Endothelial cell of umbilical vein (primary cell): ENCODE measurements at regions not wholly inside any gene's neighbourhood (a gene's known extent, or its start where the extent isn't known, plus 50 kb on each side); places are given as distances from the start of the nearest gene placed in this dataset.

Source experiments
- BruUV-seq: library from RNA; stranded (reverse); fragments of 400-500 nt; replicated peaks from 2 replicates; lab custom pipeline; 2021; lab: Mats Ljungman, UMichigan
- CTCF ChIA-PET: fragments of 300-600, 350-600 bp; sonication (Branson Sonifier 250); formaldehyde crosslinking; loops from one replicate; lab custom pipeline; 2021; ENCODE audit warnings: antibody characterized with exemption, inconsistent platforms; lab: Charles Lee
- POLR2A ChIA-PET: fragments of 300-600, 350-600 bp; sonication (Branson Sonifier 250); formaldehyde crosslinking; loops from one replicate; lab custom pipeline; 2021; ENCODE audit warnings: antibody characterized with exemption, inconsistent platforms; lab: Charles Lee
- DNase-seq: peaks from one replicate; pipeline ENCODE4 v3.0.0-alpha.2; 2011; ENCODE audit warnings: low read depth, low spot score
- FAIRE-seq: peaks from 2 replicates; lab custom pipeline; 2011; peaks lifted over from hg19 to GRCh38; lab: Jason Lieb, UNC
- H2AFZ ChIP-seq: 2 replicates; pipeline ENCODE4 v1.6.0; 2012; ENCODE audit warnings: low read depth, low read length, control low read depth, inconsistent platforms
- H3K27ac ChIP-seq: 2 replicates; pipeline ENCODE4 v1.5.1; 2011; ENCODE audit warnings: low read depth, mild to moderate bottlenecking, control low read depth, low read length, moderate library complexity; ENCODE audit not compliant: insufficient read depth
- H3K27me3 ChIP-seq, 2 experiments: 2 replicates each; pipeline versions ENCODE4 v1.6.0 to v1.6.1; 2011; ENCODE audit warnings: low read length in 2 of 2, mixed read lengths in 1 of 2; ENCODE audit not compliant: control insufficient read depth in 2 of 2, insufficient read depth in 2 of 2
- H3K36me3 ChIP-seq, 2 experiments: 2 replicates in 1 of 2; 3 replicates in 1 of 2; pipeline ENCODE4 v1.5.1; 2011; ENCODE audit warnings: low read length in 2 of 2, mild to moderate bottlenecking in 1 of 2, moderate library complexity in 1 of 2; ENCODE audit not compliant: control insufficient read depth in 2 of 2, insufficient read depth in 2 of 2; ENCODE audit errors: extremely low read depth in 1 of 2
- H3K4me1 ChIP-seq: 3 replicates; pipeline ENCODE4 v1.5.1; 2011; ENCODE audit warnings: mild to moderate bottlenecking, low read length; ENCODE audit not compliant: control insufficient read depth, insufficient read depth; ENCODE audit errors: extremely low read depth
- H3K4me2 ChIP-seq: 2 replicates; pipeline ENCODE4 v1.6.1; 2011; ENCODE audit warnings: low read length, control low read depth, mixed read lengths; ENCODE audit not compliant: insufficient read depth
- H3K4me3 ChIP-seq, 3 experiments: fragments of 200-600 bp in 1 of 3; sonication (generic), shearing (Covaris generic) in 1 of 3; replicated peaks in 1 of 3; 2 replicates each; pipeline ENCODE4 v1.5.1; 2011 to 2016; ENCODE audit warnings: control low read depth in 3 of 3, low read length in 3 of 3, mild to moderate bottlenecking in 2 of 3, inconsistent platforms in 1 of 3, low read depth in 1 of 3, moderate library complexity in 1 of 3; ENCODE audit not compliant: insufficient read depth in 1 of 3
- H3K79me2 ChIP-seq: 2 replicates; pipeline ENCODE4 v1.6.0; 2012; ENCODE audit warnings: low read length, inconsistent platforms; ENCODE audit not compliant: control insufficient read depth, insufficient read depth
- H3K9ac ChIP-seq: replicated peaks from 2 replicates; pipeline ENCODE3; 2011; ENCODE audit warnings: low read length, control low read depth; ENCODE audit not compliant: insufficient read depth; ENCODE audit errors: extremely low read depth
- H3K9me1 ChIP-seq: replicated peaks from 3 replicates; pipeline ENCODE4 v1.6.0; 2011; ENCODE audit warnings: mild to moderate bottlenecking, low read length; ENCODE audit not compliant: control insufficient read depth, insufficient read depth; ENCODE audit errors: extremely low read depth
- H3K9me3 ChIP-seq: replicated peaks from 2 replicates; pipeline ENCODE4 v1.5.1; 2012; ENCODE audit warnings: low read length, inconsistent platforms; ENCODE audit not compliant: control insufficient read depth, insufficient read depth
- H4K20me1 ChIP-seq: replicated peaks from 2 replicates; pipeline ENCODE3; 2011; ENCODE audit warnings: mild to moderate bottlenecking, low read length; ENCODE audit not compliant: control insufficient read depth, insufficient read depth; ENCODE audit errors: extremely low read depth
- FOS ChIP-seq: IDR thresholded peaks from 2 replicates; pipeline ENCODE4 v1.6.1; 2011; ENCODE audit warnings: mild to moderate bottlenecking, low read length, moderate library complexity, borderline replicate concordance; ENCODE audit not compliant: insufficient read depth
- GATA2 ChIP-seq: IDR thresholded peaks from 2 replicates; pipeline ENCODE4 v1.7.0; 2011; ENCODE audit warnings: low read depth, mild to moderate bottlenecking, moderate library complexity, mixed read lengths, low read length; ENCODE audit not compliant: insufficient read length, insufficient read depth
- JUN ChIP-seq: IDR thresholded peaks from 2 replicates; pipeline ENCODE4 v1.6.1; 2011; ENCODE audit warnings: borderline replicate concordance, low read depth; ENCODE audit not compliant: insufficient read length, insufficient read depth
- MYC ChIP-seq: IDR thresholded peaks from one replicate; pipeline ENCODE4 v1.6.1; 2011; ENCODE audit warnings: mild to moderate bottlenecking, low read depth, low read length
- POLR2A ChIP-seq: IDR thresholded peaks from 2 replicates; pipeline ENCODE4 v1.6.1; 2012; ENCODE audit warnings: low read depth, mild to moderate bottlenecking, control low read depth, low read length
- POLR2AphosphoS5 ChIP-seq: IDR thresholded peaks from 2 replicates; pipeline ENCODE4 v1.6.1; 2012; ENCODE audit warnings: low read depth, mild to moderate bottlenecking, control low read depth, low read length, moderate library complexity; ENCODE audit not compliant: insufficient read depth
- dilution Hi-C: fragments of 300-500 bp; cut with MboI; formaldehyde crosslinking; loops from one replicate; pipeline ENCODE4 v1.15.0; 2019; ENCODE audit warnings: low sequenced_read_pairs; ENCODE audit not compliant: extremely low pct_ligation_motif_present
- intact Hi-C: fragments of 100-400 bp; cut with micrococcal nuclease; formaldehyde crosslinking; loops from one replicate; pipeline ENCODE4 v1.10.0; 2022
- TF ChIP-seq, protein P1 (sequence below), 2 donors: IDR thresholded peaks; 1 replicate in 1 of 2; 2 replicates in 1 of 2; pipeline ENCODE4 v1.5.1; 2011; ENCODE audit warnings: low read length in 2 of 2, mild to moderate bottlenecking in 2 of 2, moderate library complexity in 2 of 2, control low read depth in 1 of 2, inconsistent platforms in 1 of 2, low read depth in 1 of 2; ENCODE audit not compliant: insufficient read depth in 1 of 2; ENCODE audit errors: extremely low read depth in 1 of 2

DNA sequence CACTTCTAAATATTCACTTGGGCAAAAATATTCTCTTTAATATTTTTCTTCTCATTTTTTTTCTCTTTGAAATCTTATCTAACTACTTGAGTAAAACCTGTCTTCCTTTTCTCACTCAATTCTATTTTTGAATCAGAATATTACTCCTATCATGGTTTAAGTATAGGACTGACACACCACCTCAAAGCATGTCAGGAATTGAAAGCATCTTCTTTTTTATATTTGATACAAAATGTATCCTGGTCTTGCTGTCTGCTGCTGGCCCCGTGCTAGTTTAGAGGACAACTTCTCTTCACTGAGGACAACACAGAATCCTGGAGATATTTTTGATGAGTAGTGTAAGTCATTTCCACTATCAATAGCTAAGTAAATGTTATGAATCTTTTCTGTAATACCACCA lies 383.6 kb downstream of the GADD45G start:
- DNase-seq (no peak), FAIRE-seq (no peak)
- Histone ChIP-seq H3K4me3 (no peak overlapping the region), H3K9ac (no peak overlapping the region), H3K27ac (no peak overlapping the region), H2AFZ (no peak overlapping the region), H4K20me1 (no peaks in the 10 kb centered on the region), H3K9me1 (no peaks in the 10 kb centered on the region), H3K79me2 (no peaks in the 10 kb centered on the region), H3K9me3 (no peaks in the 10 kb centered on the region), H3K27me3 (no peaks in the 10 kb centered on the region), H3K36me3 (no peaks in the 10 kb centered on the region), H3K4me1 (no peaks in the 10 kb centered on the region), H3K4me2 (no peak overlapping the region)
- dilution Hi-C loops (no loop called here), intact Hi-C loops (no loop called here)
- TF ChIP-seq POLR2A (no peak), FOS (no peak), GATA2 (no peak), JUN (no peak)
- ChIA-PET POLR2A (no interaction called here), CTCF (no interaction called here)
- BruUV-seq, result no TSS peak

DNA sequence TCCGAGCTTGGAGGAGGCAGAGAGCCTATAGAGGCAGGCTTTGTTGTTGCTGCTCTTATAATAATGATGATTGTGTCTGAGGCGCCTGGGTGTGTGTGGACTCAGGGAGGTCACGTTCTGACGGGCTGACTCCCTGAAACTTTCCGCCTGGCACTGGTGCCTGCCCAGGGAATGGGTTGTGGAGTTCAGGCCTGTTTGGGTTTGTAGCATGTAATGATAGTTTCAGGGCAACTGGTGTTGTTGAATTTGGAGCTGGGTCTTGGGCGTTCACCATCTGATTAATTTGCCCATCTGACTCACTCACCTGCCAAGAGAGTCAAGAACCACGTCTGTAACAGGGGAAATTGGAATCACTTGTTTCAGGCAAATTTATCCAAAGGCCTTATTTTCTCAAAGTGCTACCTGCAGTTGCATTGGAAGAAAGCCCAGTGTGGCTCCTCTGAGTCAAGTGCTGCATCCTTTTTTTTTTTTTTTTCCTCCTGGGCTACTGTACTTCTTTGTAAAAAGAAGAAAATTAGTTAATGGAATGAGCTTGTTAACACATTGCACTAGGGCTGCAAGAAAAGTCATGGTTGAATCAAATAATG lies 386.5 kb downstream of the GADD45G start:
- Histone ChIP-seq H3K27ac (no peak overlapping the region), H3K4me1 (no peaks in the 10 kb centered on the region), H3K79me2 (no peaks in the 10 kb centered on the region), H3K9me3 (no peaks in the 10 kb centered on the region), H2AFZ (no peak overlapping the region), H3K27me3 (no peaks in the 10 kb centered on the region), H4K20me1 (no peaks in the 10 kb centered on the region), H3K4me3 (no peak overlapping the region), H3K9ac (no peak overlapping the region), H3K4me2 (no peak overlapping the region), H3K9me1 (no peaks in the 10 kb centered on the region), H3K36me3 (no peaks in the 10 kb centered on the region)
- BruUV-seq, result no TSS peak
- FAIRE-seq (no peak), DNase-seq (no peak)
- CTCF ChIA-PET, result no interaction called here
- intact Hi-C loops (no loop called here), dilution Hi-C loops (no loop called here)
- POLR2A ChIA-PET, result no interaction called here
- TF ChIP-seq JUN (no peak), GATA2 (no peak), FOS (no peak), POLR2AphosphoS5 (no peak), POLR2A (no peak), MYC (no peak)
- TF ChIP-seq, protein P1, sequence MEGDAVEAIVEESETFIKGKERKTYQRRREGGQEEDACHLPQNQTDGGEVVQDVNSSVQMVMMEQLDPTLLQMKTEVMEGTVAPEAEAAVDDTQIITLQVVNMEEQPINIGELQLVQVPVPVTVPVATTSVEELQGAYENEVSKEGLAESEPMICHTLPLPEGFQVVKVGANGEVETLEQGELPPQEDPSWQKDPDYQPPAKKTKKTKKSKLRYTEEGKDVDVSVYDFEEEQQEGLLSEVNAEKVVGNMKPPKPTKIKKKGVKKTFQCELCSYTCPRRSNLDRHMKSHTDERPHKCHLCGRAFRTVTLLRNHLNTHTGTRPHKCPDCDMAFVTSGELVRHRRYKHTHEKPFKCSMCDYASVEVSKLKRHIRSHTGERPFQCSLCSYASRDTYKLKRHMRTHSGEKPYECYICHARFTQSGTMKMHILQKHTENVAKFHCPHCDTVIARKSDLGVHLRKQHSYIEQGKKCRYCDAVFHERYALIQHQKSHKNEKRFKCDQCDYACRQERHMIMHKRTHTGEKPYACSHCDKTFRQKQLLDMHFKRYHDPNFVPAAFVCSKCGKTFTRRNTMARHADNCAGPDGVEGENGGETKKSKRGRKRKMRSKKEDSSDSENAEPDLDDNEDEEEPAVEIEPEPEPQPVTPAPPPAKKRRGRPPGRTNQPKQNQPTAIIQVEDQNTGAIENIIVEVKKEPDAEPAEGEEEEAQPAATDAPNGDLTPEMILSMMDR (IDR thresholded peaks at IDR 0.05; ENCODE audit: extremely low read depth in 1 of 2, insufficient read depth in 1 of 2, low read depth in 1 of 2, low read length in 2 of 2), result no peak
